A549 (cell line): ENCODE measurements at regions not wholly inside any gene's neighbourhood (a gene's known extent, or its start where the extent isn't known, plus 50 kb on each side); places are given as distances from the start of the nearest gene placed in this dataset.

Experiments
- ATAC-seq, 2 experiments: fragments of 200-7000 bp in 1 of 2; fragments of >200 bp in 1 of 2; cut with Nextera tagmentation in 1 of 2; cut with Tn5 transposase in 1 of 2; 3 replicates each; pipeline versions ENCODE4 v1.8.0 to v1.9.1; 2018 to 2020; ENCODE audit warnings: mild to moderate bottlenecking in 1 of 2, moderate library complexity in 1 of 2
- CTCF ChIA-PET: fragments of 300-600 bp; sonication (Branson Sonifier 250); formaldehyde crosslinking; extraction: SDS; loops from one replicate; lab custom pipeline; 2021; ENCODE audit warnings: antibody characterized with exemption, inconsistent platforms; lab: Yijun Ruan, JAX
- POLR2A ChIA-PET: fragments of 350-600 bp; formaldehyde crosslinking; extraction: SDS; loops from one replicate; lab custom pipeline; 2021; ENCODE audit warnings: antibody characterized with exemption, inconsistent platforms; lab: Yijun Ruan, JAX
- DNase-seq, 2 experiments: peaks; one replicate each; pipeline versions ENCODE4 v3.0.0 to v3.0.0-alpha.2; 2011 to 2016; ENCODE audit warnings: low read depth in 1 of 2, low spot score in 1 of 2
- FAIRE-seq: peaks from 2 replicates; lab custom pipeline; 2011; peaks lifted over from hg19 to GRCh38; lab: Jason Lieb, UNC
- H3K27ac ChIP-seq, 2 experiments: fragments of >200 bp; sonication (Bioruptor Twin); formaldehyde crosslinking; 3 replicates each; pipeline ENCODE4 v1.5.1; 2016 to 2017
- H3K4me1 ChIP-seq: fragments of >200 bp; sonication (Bioruptor Twin); formaldehyde crosslinking; 3 replicates; pipeline ENCODE4 v1.6.1; 2016
- H3K4me2 ChIP-seq: fragments of >200 bp; sonication (Bioruptor Twin); formaldehyde crosslinking; 3 replicates; pipeline ENCODE4 v1.6.1; 2016
- H3K4me3 ChIP-seq: fragments of >200 bp; sonication (Bioruptor Twin); formaldehyde crosslinking; 3 replicates; pipeline ENCODE4 v1.5.1; 2016
- H3K9me3 ChIP-seq: fragments of >200 bp; sonication (Bioruptor Twin); formaldehyde crosslinking; 3 replicates; pipeline ENCODE4 v1.6.1; 2016
- BCL3 ChIP-seq: fragments of >200 bp; sonication (Bioruptor Twin); formaldehyde crosslinking; IDR thresholded peaks from 3 replicates; pipeline ENCODE4 v1.6.1; 2016
- CBX2 ChIP-seq: fragments of 200-600 bp; sonication (generic); IDR thresholded peaks from 2 replicates; pipeline ENCODE4 v1.6.1; 2016; ENCODE audit warnings: low read depth, mild to moderate bottlenecking, borderline replicate concordance
- CEBPB ChIP-seq, 2 experiments: fragments of >200 bp in 1 of 2; sonication (Bioruptor Twin) in 1 of 2; formaldehyde crosslinking in 1 of 2; IDR thresholded peaks; 2 replicates each; pipeline ENCODE4 v1.6.1; 2012 to 2016
- CTCF ChIP-seq: fragments of >200 bp; sonication (Bioruptor Twin); formaldehyde crosslinking; IDR thresholded peaks from 3 replicates; pipeline ENCODE4 v1.5.1; 2016
- EHMT2 ChIP-seq: fragments of 200-600 bp; sonication (generic); IDR thresholded peaks from 2 replicates; pipeline ENCODE4 v1.6.1; 2016; ENCODE audit warnings: antibody characterized with exemption, low read depth, mild to moderate bottlenecking, moderate library complexity
- HDAC2 ChIP-seq: fragments of 200-600 bp; sonication (generic); IDR thresholded peaks from 2 replicates; pipeline ENCODE4 v1.6.1; 2016
- HOXB5 ChIP-seq: fragments of 250-450 bp; sonication (Bioruptor Pico); IDR thresholded peaks from 2 replicates; pipeline ENCODE4 v1.5.0; 2020; ENCODE audit warnings: mild to moderate bottlenecking, moderate library complexity
- KDM5A ChIP-seq: fragments of 200-600 bp; sonication (generic); IDR thresholded peaks from 2 replicates; pipeline ENCODE4 v1.6.1; 2016; ENCODE audit warnings: antibody characterized with exemption, mild to moderate bottlenecking
- NR3C1 ChIP-seq: fragments of >200 bp; sonication (Bioruptor Twin); formaldehyde crosslinking; IDR thresholded peaks from 3 replicates; pipeline ENCODE4 v1.6.1; 2017
- PHF8 ChIP-seq: fragments of 200-600 bp; sonication (generic); IDR thresholded peaks from 2 replicates; pipeline ENCODE4 v1.6.1; 2016; ENCODE audit warnings: low read depth, mild to moderate bottlenecking, antibody characterized with exemption, moderate library complexity, borderline replicate concordance
- RAD21 ChIP-seq, 2 experiments: fragments of >200 bp in 1 of 2; sonication (Bioruptor Twin) in 1 of 2; formaldehyde crosslinking in 1 of 2; IDR thresholded peaks in 1 of 2; conservative IDR thresholded peaks in 1 of 2; 2 replicates in 1 of 2; 3 replicates in 1 of 2; pipeline ENCODE4 v1.6.1; 2012 to 2018; ENCODE audit warnings: inconsistent platforms in 1 of 2
- RFX5 ChIP-seq: fragments of 450-650 bp; IDR thresholded peaks from 2 replicates; pipeline ENCODE4 v1.7.1; 2014; ENCODE audit warnings: antibody characterized with exemption, mild to moderate bottlenecking, moderate library complexity
- RNF2 ChIP-seq: fragments of 200-600 bp; sonication (generic); IDR thresholded peaks from 2 replicates; pipeline ENCODE4 v1.6.1; 2016; ENCODE audit warnings: low read depth, mild to moderate bottlenecking, antibody characterized with exemption, moderate library complexity, borderline replicate concordance
- SMC3 ChIP-seq: fragments of >200 bp; sonication (Bioruptor Twin); formaldehyde crosslinking; IDR thresholded peaks from 3 replicates; pipeline ENCODE4 v1.6.1; 2018; ENCODE audit warnings: inconsistent platforms
- TFCP2L1 ChIP-seq: fragments of 250-450 bp; sonication (Bioruptor Pico); IDR thresholded peaks from 2 replicates; pipeline ENCODE4 v1.5.0; 2021; ENCODE audit warnings: mild to moderate bottlenecking
- USF2 ChIP-seq: fragments of 450-650 bp; IDR thresholded peaks from 2 replicates; pipeline ENCODE4 v1.6.1; 2014; ENCODE audit warnings: antibody characterized with exemption
- ZC3H11A ChIP-seq: fragments of 450-650 bp; IDR thresholded peaks from 2 replicates; pipeline ENCODE4 v1.6.1; 2014; ENCODE audit warnings: antibody characterized with exemption, mild to moderate bottlenecking
- ZNF302 ChIP-seq: fragments of 250-450 bp; sonication (Bioruptor Pico); IDR thresholded peaks from 2 replicates; pipeline ENCODE4 v1.9.0; 2021; ENCODE audit warnings: inconsistent platforms, mild to moderate bottlenecking, moderate library complexity
- WGBS: methylation state at CpG from one replicate; pipeline ENCODE4 v1.1.6; 2017; ENCODE audit errors: missing lambda C conversion rate; 5-methylcytosine and 5-hydroxymethylcytosine counted together
- TF ChIP-seq, protein P1 (sequence below): fragments of >200 bp; sonication (Bioruptor Twin); formaldehyde crosslinking; IDR thresholded peaks from 2 replicates; pipeline ENCODE4 v1.6.1; 2016

DNA sequence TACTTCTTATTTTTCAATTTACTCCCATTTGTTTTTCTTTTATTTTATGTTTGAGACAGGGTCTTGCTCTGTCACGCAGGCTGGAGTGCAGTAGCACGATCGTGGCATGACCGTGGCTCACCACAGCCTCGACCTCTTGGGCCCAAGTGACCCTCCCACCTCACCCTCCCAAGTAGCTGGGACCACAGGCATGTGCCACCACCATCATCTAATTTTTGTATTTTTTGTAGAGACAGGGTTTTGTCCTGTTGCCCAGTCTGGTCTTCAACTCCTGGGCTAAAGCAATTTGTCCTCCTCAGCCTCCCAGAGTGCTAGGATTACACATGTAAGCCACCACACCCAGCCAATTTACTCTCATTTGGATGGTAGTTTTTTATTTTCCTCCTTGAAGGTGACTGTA is 679.3 kb upstream of the CCDC179 start:
- H3K9me3 ChIP-seq = no peaks in the 10 kb centered on the region
- POLR2A ChIA-PET = no interaction called here
- no peak for FAIRE-seq
- H3K4me1 ChIP-seq = no peaks in the 10 kb centered on the region
- H3K4me3 ChIP-seq = no peak overlapping the region
- TF ChIP-seq NR3C1 (no peak), KDM5A (no peak), ZC3H11A (no peak), HOXB5 (CRISPR knock-in tag) (no peak), USF2 (no peak), CBX2 (no peak), BCL3 (no peak), RNF2 (no peak), TFCP2L1 (CRISPR knock-in tag) (no peak), HDAC2 (no peak), EHMT2 (no peak)
- TF ChIP-seq, protein P1, sequence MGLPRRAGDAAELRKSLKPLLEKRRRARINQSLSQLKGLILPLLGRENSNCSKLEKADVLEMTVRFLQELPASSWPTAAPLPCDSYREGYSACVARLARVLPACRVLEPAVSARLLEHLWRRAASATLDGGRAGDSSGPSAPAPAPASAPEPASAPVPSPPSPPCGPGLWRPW = no peak
- CTCF ChIA-PET = interaction anchor here (0.9 to 2.4 kb wide), 7 partner anchors 12 to 847 kb away, joined by 3 to 10 read pairs (median 3); no protein-coding TSS in a partner anchor
- no peak for ATAC-seq
- WGBS = 61% methylated on average over 5 of the region's 5 CpGs
- H3K27ac ChIP-seq = no peak overlapping the region
- no peak overlapping the region for H3K4me2 ChIP-seq
- DNase-seq = no peak

DNA sequence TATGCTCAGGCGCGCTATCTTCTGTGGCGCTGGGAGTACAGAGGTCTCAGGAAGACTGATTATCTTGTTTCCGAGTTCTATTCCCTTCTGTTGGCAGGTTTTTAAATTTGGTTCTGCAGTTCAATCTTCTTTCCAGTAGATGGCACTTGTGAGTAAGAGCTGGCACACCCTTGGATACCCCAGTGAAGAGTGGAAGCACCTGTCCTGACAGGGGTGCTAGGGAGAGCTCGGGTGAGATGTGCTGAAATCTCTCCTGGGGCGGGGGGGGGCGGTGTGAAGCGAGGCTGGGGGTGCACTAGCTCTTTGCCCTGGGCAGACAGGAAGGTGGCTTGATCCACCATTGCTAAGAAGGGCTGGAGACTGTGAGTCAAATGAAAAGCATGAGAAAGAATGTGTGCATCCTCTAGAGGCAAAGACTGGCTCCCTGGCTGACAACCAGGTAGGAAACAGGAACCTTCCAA is 679.9 kb upstream of the CCDC179 start:
- H3K4me1 ChIP-seq = no peaks in the 10 kb centered on the region
- ChIA-PET POLR2A (no interaction called here), CTCF (interaction anchor here (0.7 to 2.4 kb wide), 9 partner anchors 8 to 846 kb away, joined by 3 to 10 read pairs (median 3); no protein-coding TSS in a partner anchor)
- H3K9me3 ChIP-seq = no peaks in the 10 kb centered on the region
- H3K27ac ChIP-seq = no peak overlapping the region
- peak; percentile 68 to 84 for ATAC-seq
- no peak for FAIRE-seq
- WGBS = 0% methylated on average over 4 of the region's 8 CpGs
- TF ChIP-seq CTCF = peak; percentile 52
- no peak for TF ChIP-seq CEBPB (IDR thresholded peaks at IDR 0.05)
- no peak for TF ChIP-seq RFX5
- TF ChIP-seq SMC3 = peak; percentile 60
- no peak for TF ChIP-seq KDM5A
- TF ChIP-seq RAD21 (conservative IDR thresholded peaks at IDR 0.05 in 1 of 2, IDR thresholded peaks at IDR 0.05 in 1 of 2) = peak; percentile 60 to 66
- TF ChIP-seq ZNF302 = no peak
- no peak overlapping the region for H3K4me3 ChIP-seq
- H3K4me2 ChIP-seq = no peak overlapping the region
- DNase-seq = peak; percentile 18 to 27

- Histone ChIP-seq H3K27ac (no peak overlapping the region), H3K4me2 (no peak overlapping the region), H3K4me1 (no peaks in the 10 kb centered on the region), H3K9me3 (no peaks in the 10 kb centered on the region), H3K4me3 (no peak overlapping the region)
- TF ChIP-seq PHF8 = no peak
- FAIRE-seq = no peak
- ATAC-seq = no peak
- ChIA-PET CTCF (no interaction called here), POLR2A (no interaction called here)
- no peak for DNase-seq
- WGBS = 49% methylated on average over 1 of the region's 1 CpG
These were observed 681.9 kb upstream of the CCDC179 start for GRCh38 chr11:23542189-23542588.
